OCI-LY7 (cell line): ENCODE measurements at regions not wholly inside any gene's neighbourhood (a gene's known extent, or its start where the extent isn't known, plus 50 kb on each side); places are given as distances from the start of the nearest gene placed in this dataset.

Experiments
- BruUV-seq: library from RNA; stranded (reverse); fragments of 400-500 nt; replicated peaks from 2 replicates; lab custom pipeline; 2021; lab: Mats Ljungman, UMichigan
- CTCF ChIA-PET: fragments of 300-600 bp; sonication (Branson Sonifier 250); formaldehyde crosslinking; loops from one replicate; lab custom pipeline; 2022; ENCODE audit warnings: antibody characterized with exemption; ENCODE audit not compliant: unreplicated experiment; lab: Charles Lee
- POLR2A ChIA-PET: fragments of 300-600 bp; sonication (Branson Sonifier 250); formaldehyde crosslinking; loops from one replicate; lab custom pipeline; 2022; ENCODE audit warnings: antibody characterized with exemption; lab: Charles Lee
- DNase-seq: peaks from one replicate; pipeline ENCODE4 v3.0.0-alpha.2; 2015; ENCODE audit warnings: low spot score
- H2AFZ ChIP-seq: fragments of 200-600 bp; sonication (generic), shearing (Covaris generic); 2 replicates; pipeline ENCODE4 v1.6.1; 2014; ENCODE audit warnings: mild to moderate bottlenecking, antibody characterized with exemption, low read length, moderate library complexity
- H3K27ac ChIP-seq: fragments of 200-600 bp; sonication (generic); 2 replicates; pipeline ENCODE4 v1.5.1; 2014; ENCODE audit warnings: mixed run types, low read depth, mild to moderate bottlenecking, moderate library complexity, low read length, inconsistent platforms; ENCODE audit not compliant: poor library complexity, severe bottlenecking
- H3K36me3 ChIP-seq: fragments of 200-600 bp; sonication (generic); 2 replicates; pipeline ENCODE4 v1.6.1; 2014; ENCODE audit warnings: mild to moderate bottlenecking, antibody characterized with exemption, low read length, moderate library complexity, mixed read lengths; ENCODE audit not compliant: insufficient read depth
- H3K4me1 ChIP-seq: fragments of 200-600 bp; sonication (generic); 2 replicates; pipeline ENCODE4 v1.5.1; 2014; ENCODE audit warnings: mild to moderate bottlenecking, low read length; ENCODE audit not compliant: insufficient read depth, poor library complexity, severe bottlenecking
- H3K4me2 ChIP-seq: fragments of 200-600 bp; sonication (generic); 2 replicates; pipeline ENCODE4 v1.6.1; 2014; ENCODE audit warnings: mild to moderate bottlenecking, low read length
- H3K4me3 ChIP-seq: fragments of 200-600 bp; sonication (generic); 2 replicates; pipeline ENCODE4 v1.5.1; 2014; ENCODE audit warnings: mild to moderate bottlenecking, low read depth, low read length; ENCODE audit not compliant: poor library complexity, severe bottlenecking
- H3K79me2 ChIP-seq: fragments of 200-600 bp; sonication (generic); 2 replicates; pipeline ENCODE4 v1.6.1; 2016; ENCODE audit warnings: low read depth, mild to moderate bottlenecking, low read length, moderate library complexity, mixed read lengths; ENCODE audit not compliant: insufficient read depth
- H3K9me2 ChIP-seq: fragments of 200-600 bp; sonication (generic); 2 replicates; pipeline ENCODE4 v1.6.1; 2016; ENCODE audit warnings: mild to moderate bottlenecking, low read length, mixed read lengths; ENCODE audit not compliant: insufficient read depth
- H3K9me3 ChIP-seq: fragments of 200-600 bp; sonication (generic); 2 replicates; pipeline ENCODE4 v1.6.1; 2014; ENCODE audit warnings: mild to moderate bottlenecking, mixed run types, low read length, mixed read lengths
- H4K20me1 ChIP-seq: fragments of 200-600 bp; sonication (generic); 2 replicates; pipeline ENCODE4 v1.6.1; 2014; ENCODE audit warnings: mild to moderate bottlenecking, antibody characterized with exemption, low read length, moderate library complexity, mixed read lengths; ENCODE audit not compliant: insufficient read depth
- CTCF ChIP-seq: fragments of 200-600 bp; sonication (generic); conservative IDR thresholded peaks from 2 replicates; pipeline ENCODE4 v1.5.1; 2014; ENCODE audit warnings: mild to moderate bottlenecking, antibody characterized with exemption, low read length, moderate library complexity, mixed read lengths
- EZH2phosphoT487 ChIP-seq: fragments of 200-600 bp; sonication (generic); IDR thresholded peaks from 2 replicates; pipeline ENCODE4 v1.6.1; 2018; ENCODE audit warnings: low read depth, borderline replicate concordance, mild to moderate bottlenecking, mixed run types, antibody characterized with exemption, low read length, moderate library complexity, mixed read lengths
- intact Hi-C: fragments of 100-400 bp; cut with micrococcal nuclease; formaldehyde crosslinking; loops from one replicate; pipeline ENCODE4 v1.10.0; 2022; ENCODE audit not compliant: unreplicated experiment

GRCh38 chr7:155182406-155182970 is 112.4 kb downstream of the HTR5A start:
- Histone ChIP-seq H3K36me3 (no peaks in the 10 kb centered on the region), H3K4me1 (no peaks in the 10 kb centered on the region), H3K4me3 (no peak overlapping the region), H3K9me2 (no peaks in the 10 kb centered on the region), H3K9me3 (peaks cover 13% of the 10 kb centered on the region), H3K27ac (no peak overlapping the region), H3K79me2 (no peaks in the 10 kb centered on the region), H4K20me1 (no peaks in the 10 kb centered on the region), H3K4me2 (no peak overlapping the region), H2AFZ (no peak overlapping the region)
- no peak for TF ChIP-seq EZH2phosphoT487
- intact Hi-C loops, result no loop called here
- POLR2A ChIA-PET, result no interaction called here
- BruUV-seq, result no TSS peak
- CTCF ChIA-PET, result no interaction called here
- DNase-seq, result no peak

GRCh38 chr7:155183655-155184054 is 113.5 kb downstream of the HTR5A start:
- POLR2A ChIA-PET, result no interaction called here
- BruUV-seq, result no TSS peak

GRCh38 chr7:155184923-155185322 is 112.8 kb upstream of the INSIG1 start:
- Histone ChIP-seq H2AFZ (no peak overlapping the region), H3K4me3 (no peak overlapping the region), H3K36me3 (no peaks in the 10 kb centered on the region), H3K27ac (no peak overlapping the region), H3K4me1 (no peaks in the 10 kb centered on the region), H4K20me1 (no peaks in the 10 kb centered on the region), H3K79me2 (no peaks in the 10 kb centered on the region), H3K9me3 (peaks cover 13% of the 10 kb centered on the region), H3K9me2 (no peaks in the 10 kb centered on the region), H3K4me2 (no peak overlapping the region)
- no TSS peak for BruUV-seq
- ChIA-PET POLR2A (interaction anchor here (1.0 kb wide), 1 partner anchor 8 kb away, joined by 3 read pairs; no protein-coding TSS in a partner anchor), CTCF (no interaction called here)
- no peak for DNase-seq
- TF ChIP-seq CTCF, result no peak
- TF ChIP-seq EZH2phosphoT487, result no peak
- intact Hi-C loops, result loop anchor here (5.0 kb wide), 1 partner anchor 353 kb away; no protein-coding TSS in a partner anchor

More at GRCh38 chr7:155183655-155184054, 113.5 kb downstream of the HTR5A start:
- Histone ChIP-seq H3K4me3 (no peak overlapping the region), H3K4me2 (no peak overlapping the region), H3K9me2 (no peaks in the 10 kb centered on the region), H2AFZ (no peak overlapping the region), H3K9me3 (peaks cover 13% of the 10 kb centered on the region), H3K79me2 (no peaks in the 10 kb centered on the region), H4K20me1 (no peaks in the 10 kb centered on the region), H3K27ac (no peak overlapping the region), H3K36me3 (no peaks in the 10 kb centered on the region), H3K4me1 (no peaks in the 10 kb centered on the region)
- intact Hi-C loops, result no loop called here
- no peak for TF ChIP-seq CTCF
- no peak for TF ChIP-seq EZH2phosphoT487
- no peak for DNase-seq
- CTCF ChIA-PET, result no interaction called here
